ENCODE measurements at regions not wholly inside any gene's neighbourhood (a gene's known extent, or its start where the extent isn't known, plus 50 kb on each side); places are given as distances from the start of the nearest gene placed in this dataset.

- ChIA-PET CTCF (interaction anchor here (1.0 to 1.5 kb wide), 2 partner anchors 9 to 175 kb away, joined by 5 to 7 read pairs; no protein-coding TSS in a partner anchor), POLR2A (ENCODE audit: unreplicated experiment) (interaction anchor here (0.6 to 0.9 kb wide), 2 partner anchors 9 to 21 kb away, joined by 4 to 5 read pairs; no protein-coding TSS in a partner anchor)
- Histone ChIP-seq H2BK20ac (ENCODE audit: low read depth, low read length) (peak overlapping the region; percentile 99), H3K27me3 (ENCODE audit: control insufficient read depth, insufficient read depth, low read length) (no peaks in the 10 kb centered on the region), H3K27ac (ENCODE audit: insufficient read depth, low read length) (peak overlapping the region; percentile 62), H3K4me2 (ENCODE audit: low read depth, low read length) (no peak overlapping the region), H2AFZ (replicated peaks; ENCODE audit: low read length, poor library complexity) (peak overlapping the region; percentile 92), H3K9ac (ENCODE audit: low read depth, low read length) (no peak overlapping the region), H2BK120ac (ENCODE audit: low read depth, low read length) (peak overlapping the region; percentile 98), H3K9me3 (ENCODE audit: control insufficient read depth, insufficient read depth, low read length) (no peaks in the 10 kb centered on the region), H3K56ac (ENCODE audit: extremely low read depth, insufficient read depth, low read length) (peak overlapping the region; percentile 37; the same call in 1 of the 2 replicates), H3K4me3 (ENCODE audit: insufficient read depth, low read depth, low read length) (no peak overlapping the region), H4K91ac (ENCODE audit: insufficient read depth, low read depth, low read length) (peak overlapping the region; percentile 96), H2AK5ac (ENCODE audit: low read depth, low read length) (peak overlapping the region; percentile 94), H3K4ac (ENCODE audit: low read depth, low read length) (peak overlapping the region; percentile 95), H2BK5ac (ENCODE audit: low read depth, low read length, poor library complexity, severe bottlenecking) (peak overlapping the region; percentile 76), H3K36me3 (ENCODE audit: control insufficient read depth, insufficient read depth, low read length) (no peaks in the 10 kb centered on the region), H3K4me1 (ENCODE audit: control insufficient read depth, insufficient read depth, low read length) (peaks cover 22% of the 10 kb centered on the region), H3K14ac (replicated peaks; ENCODE audit: low read depth, low read length) (peak overlapping the region; percentile 92), H3K23ac (ENCODE audit: low read depth, low read length) (peak overlapping the region; percentile 90), H3K79me1 (ENCODE audit: low read depth in 1 of 2, low read length in 2 of 2) (0 out of 4 replicates have a peak, but pooled peaks cover 0 to 6% of the 10 kb centered on the region in 2 experiments), H3K9me1 (ENCODE audit: insufficient read depth, low read length) (peaks cover 32% of the 10 kb centered on the region), H2BK15ac (ENCODE audit: low read depth, low read length) (peak overlapping the region; percentile 96), H4K8ac (ENCODE audit: low read depth in 2 of 2, low read length in 2 of 2) (peak overlapping the region; percentile 86 to 97), H3K18ac (ENCODE audit: low read depth, low read length) (peak overlapping the region; percentile 81), H2AK9ac (replicated peaks; ENCODE audit: low read depth, low read length, poor library complexity) (peak overlapping the region; percentile 81), H4K20me1 (ENCODE audit: insufficient read depth, low read length) (no peaks in the 10 kb centered on the region), H4K5ac (ENCODE audit: low read depth, low read length) (peak overlapping the region; percentile 84)
- 94% methylated on average over 6 of the region's 13 CpGs; no CpG with 5 or more reads in 1 of the 2 experiments for WGBS, 2 experiments (ENCODE audit: extremely low coverage in 2 of 2, insufficient read length in 1 of 2)
- intact Hi-C loops (cut with micrococcal nuclease) (loop anchor here (10.0 kb wide), 1 partner anchor 90 kb away; no protein-coding TSS in a partner anchor), in situ Hi-C loops (cut with MboI; ENCODE audit: low sequenced_read_pairs) (no loop called here), dilution Hi-C loops (cut with HindIII; ENCODE audit: low sequenced_read_pairs, unreplicated experiment) (no loop called here)
- ATAC-seq (ENCODE audit: low read depth) (peak; percentile 98), DNase-seq (peak; percentile 90)
- no TSS peak for BruUV-seq (replicated peaks)
- no peak for TF ChIP-seq POLR2A (IDR thresholded peaks at IDR 0.05; ENCODE audit: low read depth, low read length)
- TF ChIP-seq FOS (IDR thresholded peaks at IDR 0.05; ENCODE audit: low read depth, low read length), result peak; percentile 28; the same call in 1 of the 2 replicates
- TF ChIP-seq MAZ (IDR thresholded peaks at IDR 0.05; ENCODE audit: borderline replicate concordance, low read depth, low read length), result peak; percentile 53; the same call in 1 of the 2 replicates
Observed at GRCh38 chr17:37824534-37825485, 80.0 kb upstream of the HNF1B start.
